Coronary artery (tissue), 2 donors: ENCODE measurements at regions not wholly inside any gene's neighbourhood (a gene's known extent, or its start where the extent isn't known, plus 50 kb on each side); places are given as distances from the start of the nearest gene placed in this dataset.
"Not testable (repeated sequence)": the region's sequence is repeated elsewhere in the genome, so short reads cannot be mapped to it uniquely, and the experiment has no call there.

Source experiments
- DNase-seq: peaks from one replicate; pipeline ENCODE4 v3.0.0-alpha.2; 2017; ENCODE audit warnings: low spot score
- H3K27ac ChIP-seq, 2 donors: fragments of 200-600 bp; sonication (generic); one replicate each; pipeline ENCODE4 v1.5.1; 2016 to 2019
- H3K4me3 ChIP-seq: fragments of 200-600 bp; sonication (generic); 2 replicates; pipeline ENCODE4 v1.5.1; 2016; ENCODE audit warnings: mild to moderate bottlenecking, moderate library complexity
- TF ChIP-seq, protein P1 (sequence below): fragments of 200-600 bp; sonication (generic); IDR thresholded peaks from one replicate; pipeline ENCODE4 v1.5.1; 2019; ENCODE audit warnings: antibody characterized with exemption

DNA sequence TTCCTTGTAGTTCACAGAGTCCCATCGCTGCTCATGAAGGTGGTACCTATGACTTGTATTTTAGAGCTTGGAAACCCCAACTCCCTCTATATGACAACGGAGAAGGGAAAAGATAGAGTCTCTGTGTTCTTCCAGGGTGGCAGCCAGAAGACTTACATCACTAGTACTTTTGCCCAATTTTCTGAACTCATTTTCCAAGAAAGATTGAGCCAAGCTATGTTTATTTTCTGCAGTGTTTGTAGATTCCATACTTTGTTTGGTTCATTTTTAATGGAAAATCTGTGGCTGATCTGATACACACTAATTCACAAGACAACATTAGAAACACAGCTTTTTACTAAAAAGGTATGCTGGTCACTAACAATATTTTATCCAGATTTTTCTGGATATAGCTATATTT is 60.2 kb upstream of the ATP5MC3 start:
- no peak for DNase-seq
- TF ChIP-seq, protein P1, sequence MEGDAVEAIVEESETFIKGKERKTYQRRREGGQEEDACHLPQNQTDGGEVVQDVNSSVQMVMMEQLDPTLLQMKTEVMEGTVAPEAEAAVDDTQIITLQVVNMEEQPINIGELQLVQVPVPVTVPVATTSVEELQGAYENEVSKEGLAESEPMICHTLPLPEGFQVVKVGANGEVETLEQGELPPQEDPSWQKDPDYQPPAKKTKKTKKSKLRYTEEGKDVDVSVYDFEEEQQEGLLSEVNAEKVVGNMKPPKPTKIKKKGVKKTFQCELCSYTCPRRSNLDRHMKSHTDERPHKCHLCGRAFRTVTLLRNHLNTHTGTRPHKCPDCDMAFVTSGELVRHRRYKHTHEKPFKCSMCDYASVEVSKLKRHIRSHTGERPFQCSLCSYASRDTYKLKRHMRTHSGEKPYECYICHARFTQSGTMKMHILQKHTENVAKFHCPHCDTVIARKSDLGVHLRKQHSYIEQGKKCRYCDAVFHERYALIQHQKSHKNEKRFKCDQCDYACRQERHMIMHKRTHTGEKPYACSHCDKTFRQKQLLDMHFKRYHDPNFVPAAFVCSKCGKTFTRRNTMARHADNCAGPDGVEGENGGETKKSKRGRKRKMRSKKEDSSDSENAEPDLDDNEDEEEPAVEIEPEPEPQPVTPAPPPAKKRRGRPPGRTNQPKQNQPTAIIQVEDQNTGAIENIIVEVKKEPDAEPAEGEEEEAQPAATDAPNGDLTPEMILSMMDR: no peak
- H3K27ac ChIP-seq: no peak overlapping the region
- no peak overlapping the region for H3K4me3 ChIP-seq

DNA sequence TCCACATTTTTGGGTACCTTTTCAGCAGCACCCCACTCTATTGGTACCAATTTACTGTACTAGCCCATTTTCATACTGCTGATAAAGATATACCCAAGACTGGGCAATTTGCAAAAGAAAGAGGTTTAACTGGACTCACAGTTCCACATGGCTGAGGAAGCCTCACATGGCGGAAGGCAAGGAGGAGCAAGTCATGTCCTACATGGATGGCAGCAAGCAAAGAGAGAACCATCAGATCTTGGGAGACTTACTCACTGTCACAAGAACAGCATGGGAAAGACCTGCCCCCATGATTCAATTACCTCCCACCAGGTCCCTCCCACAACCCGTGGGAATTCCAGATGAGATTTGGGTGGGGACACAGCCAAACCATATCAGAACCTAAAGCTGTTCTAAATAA is 58.5 kb upstream of the ATP5MC3 start:
- DNase-seq, H3K27ac ChIP-seq, H3K4me3 ChIP-seq: not testable (repeated sequence)

DNA sequence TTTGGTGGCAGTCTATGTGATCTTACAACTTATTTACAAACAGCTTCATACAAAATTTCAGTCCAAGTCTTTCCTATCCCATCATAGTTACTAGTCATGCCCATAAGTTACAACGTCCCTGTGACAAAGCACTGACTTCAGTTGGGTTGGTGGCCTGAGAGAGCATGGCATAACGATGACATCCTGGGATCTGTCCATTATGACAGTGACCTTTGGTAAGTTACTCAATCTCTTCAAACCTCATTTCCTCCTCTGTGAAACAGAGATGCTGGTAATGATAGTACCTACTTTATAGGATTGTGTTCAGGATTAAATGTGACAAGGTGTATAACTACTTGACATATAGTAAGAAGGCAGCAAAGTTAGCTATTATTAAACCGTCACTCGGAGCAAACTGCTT is 55.4 kb upstream of the ATP5MC3 start:
- Histone ChIP-seq H3K4me3 (no peak overlapping the region), H3K27ac (no peak overlapping the region)
- TF ChIP-seq, protein P1: no peak
- DNase-seq: no peak

DNA sequence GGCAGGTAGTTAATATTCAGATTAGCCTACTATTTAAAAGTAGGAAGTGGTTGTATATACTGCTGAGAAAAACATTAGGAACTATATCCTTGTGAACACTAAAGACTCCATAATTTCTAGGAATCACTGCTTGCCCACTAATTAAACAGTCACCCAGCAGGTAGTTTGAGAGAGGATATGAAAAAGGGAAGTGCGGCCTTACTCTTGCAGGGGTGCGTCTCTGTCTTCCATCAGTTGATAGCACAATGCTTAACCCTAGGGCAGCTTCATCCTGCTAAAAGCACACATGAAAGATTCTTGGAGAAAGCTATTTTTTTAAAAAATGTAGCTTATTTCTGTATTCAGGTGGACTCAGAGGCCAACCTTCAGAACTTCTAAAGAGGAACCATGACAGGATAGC is 53.1 kb upstream of the ATP5MC3 start:
- H3K27ac ChIP-seq: no peak overlapping the region
- H3K4me3 ChIP-seq: no peak overlapping the region
- no peak for DNase-seq
- TF ChIP-seq, protein P1: no peak

DNA sequence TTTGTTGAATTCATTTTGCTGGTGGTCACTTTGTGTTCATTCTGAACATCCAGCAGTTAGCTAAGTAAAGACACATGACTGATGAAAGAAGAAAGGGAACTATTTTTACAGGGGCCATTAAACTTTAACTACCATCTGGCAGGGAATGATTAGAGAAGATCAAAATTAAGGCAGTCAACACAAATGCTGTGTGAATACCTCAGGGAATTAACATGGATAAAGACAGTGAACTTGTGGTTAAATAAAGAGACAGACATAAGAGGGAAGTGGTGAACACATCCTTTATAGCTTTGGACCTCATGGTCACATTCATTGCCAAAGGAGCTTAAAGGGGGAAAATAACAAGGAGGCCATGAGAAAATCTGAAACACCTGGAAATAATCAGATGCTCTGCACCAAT is 52.6 kb upstream of the ATP5MC3 start:
- no peak overlapping the region for H3K4me3 ChIP-seq
- DNase-seq: no peak
- TF ChIP-seq, protein P1: no peak
- no peak overlapping the region for H3K27ac ChIP-seq

DNA sequence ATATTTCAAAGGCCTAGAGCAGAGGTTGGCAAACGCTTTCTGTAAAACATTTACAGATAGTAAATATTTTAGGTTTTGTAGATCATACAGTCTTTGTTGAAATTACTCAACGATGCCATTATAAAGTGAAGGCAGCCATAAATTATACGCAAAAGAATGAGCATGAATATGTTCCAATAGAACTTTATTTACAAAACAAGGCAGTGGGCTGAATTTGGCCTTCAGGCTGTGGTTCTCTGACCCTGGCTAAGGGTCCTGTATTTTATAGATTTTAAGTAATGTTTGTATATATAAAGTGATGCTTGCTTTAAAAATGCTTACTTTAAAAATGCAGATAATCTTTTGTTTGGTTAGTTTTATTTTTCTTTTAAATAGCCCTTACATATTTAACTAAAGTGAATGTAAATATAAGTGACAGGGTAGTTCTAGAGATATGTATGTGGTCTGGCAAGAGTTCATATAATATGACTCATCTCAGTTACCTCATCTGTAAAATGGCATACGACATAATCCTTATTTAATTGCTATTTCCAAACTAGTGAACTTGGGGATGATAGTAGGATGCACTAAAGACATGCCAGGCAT is 51.7 kb upstream of the ATP5MC3 start:
- TF ChIP-seq, protein P1: no peak
- no peak for DNase-seq
- H3K27ac ChIP-seq: no peak overlapping the region
- H3K4me3 ChIP-seq: no peak overlapping the region
